ENCODE measurements at regions not wholly inside any gene's neighbourhood (a gene's known extent, or its start where the extent isn't known, plus 50 kb on each side); places are given as distances from the start of the nearest gene placed in this dataset.
A peak's percentile ranks its signal among the peaks of the same experiment; 100 is the strongest.
"Not testable (repeated sequence)": the region's sequence is repeated elsewhere in the genome, so short reads cannot be mapped to it uniquely, and the experiment has no call there.

- DNase-seq (ENCODE audit: low spot score), result no peak
Measured at GRCh38 chr4:66023061-66023460, 352.8 kb upstream of the EPHA5 start.

- DNase-seq (ENCODE audit: low spot score), result no peak
Measured at GRCh38 chr4:66017671-66018070, 347.4 kb upstream of the EPHA5 start.

GRCh38 chr4:66016240-66016639 lies 346.0 kb upstream of the EPHA5 start:
- no peak for DNase-seq (ENCODE audit: low spot score)

GRCh38 chr4:66014146-66014765 lies 344.0 kb upstream of the EPHA5 start:
- DNase-seq (ENCODE audit: low spot score), result no peak

GRCh38 chr4:66000510-66001117 lies 330.3 kb upstream of the EPHA5 start:
- DNase-seq (ENCODE audit: low spot score), result no peak

- no peak for DNase-seq (ENCODE audit: low spot score)
Measured at GRCh38 chr4:65999518-65999871, 329.2 kb upstream of the EPHA5 start.

- DNase-seq (ENCODE audit: low spot score), result not testable (repeated sequence)
Measured at GRCh38 chr4:65998807-65999517, 328.7 kb upstream of the EPHA5 start.

- no peak for DNase-seq (ENCODE audit: low spot score)
Measured at GRCh38 chr4:65983061-65983460, 312.8 kb upstream of the EPHA5 start.

GRCh38 chr4:65976287-65976686 lies 306.0 kb upstream of the EPHA5 start:
- DNase-seq (ENCODE audit: low spot score), result no peak

- no peak for DNase-seq (ENCODE audit: low spot score)
Measured at GRCh38 chr4:65973186-65973585, 302.9 kb upstream of the EPHA5 start.

- DNase-seq (ENCODE audit: low spot score), result no peak
Measured at GRCh38 chr4:65971686-65972085, 301.4 kb upstream of the EPHA5 start.

GRCh38 chr4:65968831-65969558 lies 298.7 kb upstream of the EPHA5 start:
- no peak for DNase-seq (ENCODE audit: low spot score)

- DNase-seq (ENCODE audit: low spot score), result no peak
Measured at GRCh38 chr4:65960751-65961150, 290.5 kb upstream of the EPHA5 start.

GRCh38 chr4:65954416-65954815 lies 284.1 kb upstream of the EPHA5 start:
- DNase-seq (ENCODE audit: low spot score), result no peak

GRCh38 chr4:65951177-65951576 lies 280.9 kb upstream of the EPHA5 start:
- no peak for DNase-seq (ENCODE audit: low spot score)

- peak; percentile 12 for DNase-seq (ENCODE audit: low spot score)
Measured at GRCh38 chr4:65943076-65943475, 272.8 kb upstream of the EPHA5 start.

- no peak for DNase-seq (ENCODE audit: low spot score)
Measured at GRCh38 chr4:65924843-65925242, 254.6 kb upstream of the EPHA5 start.

- no peak for DNase-seq (ENCODE audit: low spot score)
Measured at GRCh38 chr4:65923616-65924015, 253.3 kb upstream of the EPHA5 start.

GRCh38 chr4:65921180-65921579 lies 250.9 kb upstream of the EPHA5 start:
- DNase-seq (ENCODE audit: low spot score), result no peak

- DNase-seq (ENCODE audit: low spot score), result no peak
Measured at GRCh38 chr4:65918872-65919271, 248.6 kb upstream of the EPHA5 start.

GRCh38 chr4:65918212-65918611 lies 247.9 kb upstream of the EPHA5 start:
- DNase-seq (ENCODE audit: low spot score), result no peak

GRCh38 chr4:65917486-65917885 lies 247.2 kb upstream of the EPHA5 start:
- DNase-seq (ENCODE audit: low spot score), result no peak

- no peak for DNase-seq (ENCODE audit: low spot score)
Measured at GRCh38 chr4:65911720-65912119, 241.4 kb upstream of the EPHA5 start.

Measured in cerebellar cortex (tissue), 1 donor.